ENCODE measurements at regions not wholly inside any gene's neighbourhood (a gene's known extent, or its start where the extent isn't known, plus 50 kb on each side); places are given as distances from the start of the nearest gene placed in this dataset.

GRCh38 chr11:97894978-97895377, 1125.8 kb upstream of the CNTN5 start:
- TF ChIP-seq CHD1 (IDR thresholded peaks at IDR 0.05; ENCODE audit: low read length) (no peak), HCFC1 (IDR thresholded peaks at IDR 0.05; ENCODE audit: low read depth, low read length) (no peak), REST (IDR thresholded peaks at IDR 0.05; ENCODE audit: borderline replicate concordance) (no peak), REST (CRISPR knock-in tag; IDR thresholded peaks at IDR 0.05; ENCODE audit: low read depth) (no peak), CREM (IDR thresholded peaks at IDR 0.05; ENCODE audit: low read depth) (no peak), CTCF (IDR thresholded peaks at IDR 0.05 in 2 of 3, conservative IDR thresholded peaks at IDR 0.05 in 1 of 3; ENCODE audit: insufficient read depth in 2 of 3, low read depth in 1 of 3, low read length in 3 of 3) (no peak), ATF4 (CRISPR knock-in tag; IDR thresholded peaks at IDR 0.05) (no peak), NFE2L1 (tag; IDR thresholded peaks at IDR 0.05; ENCODE audit: borderline replicate concordance, low read depth) (no peak), FOXP4 (CRISPR knock-in tag; IDR thresholded peaks at IDR 0.05; ENCODE audit: borderline replicate concordance) (no peak), RFX7 (CRISPR knock-in tag; IDR thresholded peaks at IDR 0.05) (no peak), ZC3H4 (CRISPR knock-in tag; IDR thresholded peaks at IDR 0.05; ENCODE audit: borderline replicate concordance) (no peak)

All from K562 (cell line).